SH-SY5Y (cell line): ENCODE measurements at regions not wholly inside any gene's neighbourhood (a gene's known extent, or its start where the extent isn't known, plus 50 kb on each side); places are given as distances from the start of the nearest gene placed in this dataset.

Source experiments
- GATA2 ChIP-seq: IDR thresholded peaks from 2 replicates; pipeline ENCODE4 v1.6.1; 2011; ENCODE audit warnings: mild to moderate bottlenecking, low read depth, low read length
- GATA3 ChIP-seq: IDR thresholded peaks from 2 replicates; pipeline ENCODE4 v1.6.1; 2011; ENCODE audit warnings: low read depth, mild to moderate bottlenecking, low read length, moderate library complexity

DNA sequence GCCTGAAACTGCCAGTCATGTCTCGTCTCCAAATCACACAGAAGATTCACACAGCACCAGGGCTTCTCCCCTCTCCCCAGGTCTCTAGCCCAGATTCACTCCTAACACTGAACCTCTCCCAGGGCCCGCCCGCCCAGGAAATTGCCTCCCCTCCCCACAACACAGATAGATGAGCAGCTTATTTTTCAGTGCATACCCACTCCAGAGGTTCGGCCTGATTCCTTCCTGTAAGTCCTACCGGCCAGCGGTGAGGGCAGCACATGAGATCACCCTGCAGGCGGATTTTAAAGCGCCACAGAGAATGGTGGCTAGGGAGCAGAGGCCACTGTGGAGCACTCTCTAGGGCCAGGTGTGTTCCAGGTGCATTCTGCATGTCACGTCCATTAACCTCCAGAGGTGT, 301.8 kb downstream of the IRF8 start:
- TF ChIP-seq GATA3, result no peak
- TF ChIP-seq GATA2, result no peak
